ENCODE measurements at regions not wholly inside any gene's neighbourhood (a gene's known extent, or its start where the extent isn't known, plus 50 kb on each side); places are given as distances from the start of the nearest gene placed in this dataset.

DNA sequence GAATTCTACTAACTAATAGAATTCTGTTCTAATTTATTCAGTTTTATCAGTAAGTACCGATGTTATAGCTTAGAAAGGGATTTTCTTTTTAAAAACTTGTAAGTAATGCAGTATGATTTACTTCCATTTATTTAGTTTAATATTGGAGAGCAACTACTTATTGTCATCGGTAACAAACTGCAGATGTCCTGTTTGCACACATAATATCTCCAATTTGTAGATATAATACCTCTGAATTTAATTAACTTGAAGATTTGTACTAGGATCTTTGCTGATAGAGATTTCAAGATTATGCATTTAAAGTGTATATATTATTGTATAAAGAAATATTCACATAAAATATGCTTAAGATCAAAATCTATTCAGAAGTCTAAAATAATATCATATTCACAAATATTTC is 356.7 kb downstream of the PCDH17 start:
- no peak for DNase-seq (ENCODE audit: extremely low read depth, low read depth)
- TF ChIP-seq, protein P1, sequence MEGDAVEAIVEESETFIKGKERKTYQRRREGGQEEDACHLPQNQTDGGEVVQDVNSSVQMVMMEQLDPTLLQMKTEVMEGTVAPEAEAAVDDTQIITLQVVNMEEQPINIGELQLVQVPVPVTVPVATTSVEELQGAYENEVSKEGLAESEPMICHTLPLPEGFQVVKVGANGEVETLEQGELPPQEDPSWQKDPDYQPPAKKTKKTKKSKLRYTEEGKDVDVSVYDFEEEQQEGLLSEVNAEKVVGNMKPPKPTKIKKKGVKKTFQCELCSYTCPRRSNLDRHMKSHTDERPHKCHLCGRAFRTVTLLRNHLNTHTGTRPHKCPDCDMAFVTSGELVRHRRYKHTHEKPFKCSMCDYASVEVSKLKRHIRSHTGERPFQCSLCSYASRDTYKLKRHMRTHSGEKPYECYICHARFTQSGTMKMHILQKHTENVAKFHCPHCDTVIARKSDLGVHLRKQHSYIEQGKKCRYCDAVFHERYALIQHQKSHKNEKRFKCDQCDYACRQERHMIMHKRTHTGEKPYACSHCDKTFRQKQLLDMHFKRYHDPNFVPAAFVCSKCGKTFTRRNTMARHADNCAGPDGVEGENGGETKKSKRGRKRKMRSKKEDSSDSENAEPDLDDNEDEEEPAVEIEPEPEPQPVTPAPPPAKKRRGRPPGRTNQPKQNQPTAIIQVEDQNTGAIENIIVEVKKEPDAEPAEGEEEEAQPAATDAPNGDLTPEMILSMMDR (IDR thresholded peaks at IDR 0.05; ENCODE audit: low read depth, low read length), result no peak

DNA sequence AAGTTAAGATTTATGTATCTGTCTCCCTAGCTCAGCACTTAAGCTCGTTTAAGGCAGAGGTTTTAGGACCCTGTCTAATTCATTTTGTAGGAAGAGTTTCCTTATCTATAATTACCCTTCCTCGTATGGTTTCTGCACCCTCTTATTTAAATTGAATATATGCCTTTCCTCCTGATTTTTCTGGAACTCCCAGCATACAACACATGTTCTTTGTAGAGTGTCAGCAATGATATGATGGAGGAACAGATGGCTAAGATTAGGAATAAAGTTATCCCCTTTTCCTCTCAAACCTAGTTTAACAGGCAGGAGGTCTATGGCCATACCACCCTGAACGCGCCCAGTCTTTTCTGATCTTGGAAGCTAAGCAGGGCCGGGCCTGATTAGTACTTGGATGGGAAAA is 359.5 kb downstream of the PCDH17 start:
- DNase-seq (ENCODE audit: extremely low read depth, low read depth), result no peak
- TF ChIP-seq, protein P1 (IDR thresholded peaks at IDR 0.05; ENCODE audit: low read depth, low read length), result no peak

DNA sequence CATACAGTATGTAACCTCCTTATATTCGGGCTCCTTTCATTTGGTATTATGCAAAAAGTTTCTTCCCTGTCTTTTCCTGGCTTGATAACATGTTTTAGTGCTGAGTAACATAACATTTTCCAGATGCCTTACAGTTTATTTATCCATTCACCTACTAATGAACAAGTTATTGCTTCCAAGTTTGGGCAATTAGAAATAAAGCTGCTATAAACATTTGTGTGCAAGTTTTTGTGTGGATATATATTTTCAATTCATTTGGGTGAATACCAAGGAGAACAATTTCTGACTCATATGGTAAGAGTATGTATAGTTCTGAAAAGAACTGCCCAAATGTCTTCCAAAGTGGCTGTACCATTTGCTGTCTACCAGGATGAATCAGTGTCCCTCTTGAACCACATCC is 360.9 kb downstream of the PCDH17 start:
- no peak for DNase-seq (ENCODE audit: extremely low read depth, low read depth)
- TF ChIP-seq, protein P1 (IDR thresholded peaks at IDR 0.05; ENCODE audit: low read depth, low read length), result no peak

DNA sequence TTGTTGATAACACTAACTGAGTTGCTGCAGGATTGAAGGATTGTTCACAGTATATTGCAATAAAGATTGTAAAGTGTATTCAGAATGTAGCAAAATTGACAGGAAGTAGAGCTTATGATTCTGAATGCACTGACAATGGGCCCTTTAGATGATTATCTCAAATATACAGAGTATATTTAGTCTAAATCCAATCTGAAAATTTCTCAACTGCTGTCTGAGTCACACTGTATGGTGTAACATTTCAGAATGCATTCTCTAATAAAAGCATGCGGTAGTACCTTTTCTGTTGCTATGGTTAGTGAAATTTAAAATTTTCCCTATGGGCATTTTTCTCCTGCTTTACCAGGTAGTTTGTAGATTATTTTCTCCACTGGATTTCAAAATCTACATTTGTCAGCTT is 365.2 kb downstream of the PCDH17 start:
- DNase-seq (ENCODE audit: extremely low read depth, low read depth), result no peak
- TF ChIP-seq, protein P1 (IDR thresholded peaks at IDR 0.05; ENCODE audit: low read depth, low read length), result no peak

DNA sequence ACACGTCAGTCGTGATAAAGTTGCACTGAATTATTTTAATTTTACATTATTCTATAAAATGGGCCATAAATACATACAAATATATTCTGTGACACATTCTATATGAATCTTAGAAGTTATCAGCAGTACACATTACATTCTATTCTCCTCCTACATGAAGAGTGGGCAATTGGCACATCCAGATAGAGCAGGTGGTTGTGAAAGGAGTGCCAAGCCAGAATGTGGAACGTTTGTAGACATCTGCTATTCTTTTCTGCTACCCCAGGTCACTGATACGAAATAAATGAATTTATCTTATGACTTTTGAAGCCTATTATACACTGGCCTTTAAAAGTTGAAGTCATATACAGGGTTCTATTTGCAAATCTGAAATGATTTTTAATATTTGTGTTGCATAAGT is 373.2 kb downstream of the PCDH17 start:
- TF ChIP-seq, protein P1 (IDR thresholded peaks at IDR 0.05; ENCODE audit: low read depth, low read length), result no peak
- DNase-seq (ENCODE audit: extremely low read depth, low read depth), result no peak

DNA sequence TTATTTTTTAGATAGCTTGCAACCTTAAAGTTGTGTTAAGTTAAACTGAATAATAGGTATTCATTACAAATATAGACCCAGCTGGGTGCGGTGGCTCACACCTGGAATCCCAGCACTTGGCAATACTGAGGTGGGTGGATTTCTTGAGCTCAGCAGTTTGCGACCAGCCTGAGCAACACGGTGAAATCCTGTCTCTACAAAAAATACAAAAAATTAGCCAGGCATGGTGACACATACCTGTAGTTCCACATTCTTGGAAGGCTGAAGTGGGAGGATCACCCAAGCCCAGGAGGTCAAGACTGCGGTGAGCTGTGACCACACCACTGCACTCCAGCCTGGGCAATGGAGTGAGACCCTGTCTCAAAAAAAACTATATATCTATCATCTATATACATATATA is 386.5 kb downstream of the PCDH17 start:
- DNase-seq (ENCODE audit: extremely low read depth, low read depth), result no peak
- TF ChIP-seq, protein P1 (IDR thresholded peaks at IDR 0.05; ENCODE audit: low read depth, low read length), result no peak

DNA sequence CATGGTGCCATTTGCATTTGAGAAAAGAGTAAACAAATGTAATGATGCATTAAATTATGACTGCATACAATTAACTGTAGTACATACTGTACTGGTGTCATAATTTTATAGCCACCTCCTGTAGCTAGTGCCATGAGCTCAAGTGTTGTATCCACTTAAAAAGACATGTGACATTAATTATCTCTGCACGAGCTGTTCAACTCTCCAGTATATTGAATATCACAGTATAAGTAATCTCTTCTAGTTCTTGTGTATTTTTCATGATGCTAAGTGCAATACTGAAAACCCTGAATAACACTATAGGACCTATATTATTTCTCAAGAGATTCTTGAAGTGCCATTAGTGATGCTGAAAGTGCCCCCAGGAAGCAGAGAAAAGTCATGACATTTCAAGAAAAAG is 387.3 kb downstream of the PCDH17 start:
- no peak for DNase-seq (ENCODE audit: extremely low read depth, low read depth)
- TF ChIP-seq, protein P1 (IDR thresholded peaks at IDR 0.05; ENCODE audit: low read depth, low read length), result no peak

All from AG09319 (cell line).